WERI-Rb-1 (cell line): ENCODE measurements at regions not wholly inside any gene's neighbourhood (a gene's known extent, or its start where the extent isn't known, plus 50 kb on each side); places are given as distances from the start of the nearest gene placed in this dataset.

Experiments used
- DNase-seq: peaks from one replicate; pipeline ENCODE4 v3.0.0-alpha.2; 2020
- H3K27ac ChIP-seq: fragments of 250-450 bp; sonication (Bioruptor Pico); 2 replicates; pipeline ENCODE4 v1.5.1; 2020; ENCODE audit warnings: mild to moderate bottlenecking, moderate library complexity
- H3K27me3 ChIP-seq: fragments of 250-450 bp; sonication (Bioruptor Pico); 2 replicates; pipeline ENCODE4 v1.5.1; 2021; ENCODE audit warnings: mild to moderate bottlenecking, low read depth, moderate library complexity; ENCODE audit not compliant: insufficient read depth, severe bottlenecking
- H3K36me3 ChIP-seq: fragments of 250-450 bp; sonication (Bioruptor Pico); 2 replicates; pipeline ENCODE4 v1.5.1; 2020; ENCODE audit warnings: mild to moderate bottlenecking, moderate library complexity
- H3K4me3 ChIP-seq: 2 replicates; pipeline ENCODE4 v1.5.1; 2011; ENCODE audit warnings: low read depth, mild to moderate bottlenecking, control low read depth, low read length
- H3K9me3 ChIP-seq: fragments of 250-450 bp; sonication (Bioruptor Pico); 2 replicates; pipeline ENCODE4 v1.5.1; 2021; ENCODE audit warnings: mild to moderate bottlenecking, moderate library complexity; ENCODE audit not compliant: severe bottlenecking
- TF ChIP-seq, protein P1 (sequence below): IDR thresholded peaks from 2 replicates; pipeline ENCODE4 v1.5.1; 2011; ENCODE audit warnings: low read depth, mild to moderate bottlenecking, control low read depth, inconsistent platforms, low read length

DNA sequence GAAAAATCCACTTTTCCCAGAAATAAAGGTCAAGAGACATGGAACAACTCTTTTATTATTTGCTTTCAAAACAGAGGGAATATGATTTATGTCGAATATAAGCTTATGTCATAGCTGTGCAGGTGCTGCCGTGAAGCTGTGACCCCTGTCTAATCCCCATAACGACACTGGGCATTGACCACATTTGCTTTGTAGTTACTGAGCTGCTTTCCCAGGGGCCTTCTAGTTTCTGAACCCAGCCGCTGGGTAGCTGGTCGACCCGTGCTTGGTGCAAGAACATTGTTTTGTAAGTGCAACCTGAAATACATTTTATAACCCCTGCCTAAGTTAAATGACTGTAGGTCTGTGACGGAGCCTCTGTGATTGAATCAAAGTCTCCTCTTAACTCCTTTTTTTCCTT lies 144.9 kb upstream of the HDAC9 start:
- H3K27me3 ChIP-seq = no peaks in the 10 kb centered on the region
- TF ChIP-seq, protein P1, sequence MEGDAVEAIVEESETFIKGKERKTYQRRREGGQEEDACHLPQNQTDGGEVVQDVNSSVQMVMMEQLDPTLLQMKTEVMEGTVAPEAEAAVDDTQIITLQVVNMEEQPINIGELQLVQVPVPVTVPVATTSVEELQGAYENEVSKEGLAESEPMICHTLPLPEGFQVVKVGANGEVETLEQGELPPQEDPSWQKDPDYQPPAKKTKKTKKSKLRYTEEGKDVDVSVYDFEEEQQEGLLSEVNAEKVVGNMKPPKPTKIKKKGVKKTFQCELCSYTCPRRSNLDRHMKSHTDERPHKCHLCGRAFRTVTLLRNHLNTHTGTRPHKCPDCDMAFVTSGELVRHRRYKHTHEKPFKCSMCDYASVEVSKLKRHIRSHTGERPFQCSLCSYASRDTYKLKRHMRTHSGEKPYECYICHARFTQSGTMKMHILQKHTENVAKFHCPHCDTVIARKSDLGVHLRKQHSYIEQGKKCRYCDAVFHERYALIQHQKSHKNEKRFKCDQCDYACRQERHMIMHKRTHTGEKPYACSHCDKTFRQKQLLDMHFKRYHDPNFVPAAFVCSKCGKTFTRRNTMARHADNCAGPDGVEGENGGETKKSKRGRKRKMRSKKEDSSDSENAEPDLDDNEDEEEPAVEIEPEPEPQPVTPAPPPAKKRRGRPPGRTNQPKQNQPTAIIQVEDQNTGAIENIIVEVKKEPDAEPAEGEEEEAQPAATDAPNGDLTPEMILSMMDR = no peak
- H3K9me3 ChIP-seq = no peaks in the 10 kb centered on the region
- no peak for DNase-seq
- H3K27ac ChIP-seq = no peak overlapping the region
- no peak overlapping the region for H3K4me3 ChIP-seq
- no peaks in the 10 kb centered on the region for H3K36me3 ChIP-seq

DNA sequence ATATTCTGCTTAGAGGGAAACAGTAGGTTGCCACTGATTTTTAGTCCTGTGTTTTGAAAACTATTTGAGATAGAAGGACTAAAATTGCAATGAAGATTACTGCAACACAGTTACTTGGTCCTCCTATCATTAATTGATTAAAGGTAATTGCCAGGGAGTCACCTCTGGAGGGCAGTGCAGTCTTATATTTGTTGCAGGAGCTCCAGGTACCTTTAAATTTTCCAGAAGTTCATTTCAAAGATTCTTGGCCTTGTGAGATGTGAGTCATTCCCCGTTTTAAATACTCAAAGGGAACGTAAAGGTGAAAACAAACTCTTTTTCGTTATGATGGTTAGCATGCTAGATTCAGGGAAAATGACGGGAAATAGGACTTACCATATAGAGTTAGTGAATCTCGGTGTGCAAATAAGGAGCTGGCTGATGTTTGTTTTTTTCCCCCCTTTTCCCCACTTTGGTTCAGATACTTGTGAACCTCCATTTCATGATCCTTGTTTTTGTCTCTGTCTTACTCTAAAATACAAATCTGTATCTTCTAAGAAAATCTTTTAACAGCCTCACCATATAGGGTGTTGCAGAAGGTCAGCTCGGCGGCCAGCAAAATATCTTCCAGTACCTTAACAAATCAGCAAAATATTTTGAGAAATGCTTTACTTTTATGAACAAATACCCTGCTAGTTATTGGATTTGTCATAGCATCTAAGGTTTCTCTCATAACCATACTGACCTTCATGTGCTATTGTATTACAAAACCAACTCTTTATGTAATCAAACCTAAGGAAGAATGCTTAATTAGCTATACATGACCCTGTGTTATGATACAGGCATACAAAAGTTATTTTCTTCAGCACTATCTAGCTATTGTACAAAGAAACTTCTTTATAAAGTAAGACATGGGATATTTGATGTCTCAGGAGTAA lies 143.0 kb upstream of the HDAC9 start:
- DNase-seq = peak; percentile 49
- Histone ChIP-seq H3K27me3 (no peaks in the 10 kb centered on the region), H3K4me3 (no peak overlapping the region), H3K27ac (no peak overlapping the region), H3K36me3 (no peaks in the 10 kb centered on the region), H3K9me3 (no peaks in the 10 kb centered on the region)
- TF ChIP-seq, protein P1 = peak; percentile 43

GRCh38 chr7:18353339-18353738 lies 142.2 kb upstream of the HDAC9 start:
- H3K36me3 ChIP-seq = no peaks in the 10 kb centered on the region
- no peak overlapping the region for H3K27ac ChIP-seq
- TF ChIP-seq, protein P1 = no peak
- H3K4me3 ChIP-seq = no peak overlapping the region
- no peaks in the 10 kb centered on the region for H3K9me3 ChIP-seq
- no peaks in the 10 kb centered on the region for H3K27me3 ChIP-seq
- no peak for DNase-seq

DNA sequence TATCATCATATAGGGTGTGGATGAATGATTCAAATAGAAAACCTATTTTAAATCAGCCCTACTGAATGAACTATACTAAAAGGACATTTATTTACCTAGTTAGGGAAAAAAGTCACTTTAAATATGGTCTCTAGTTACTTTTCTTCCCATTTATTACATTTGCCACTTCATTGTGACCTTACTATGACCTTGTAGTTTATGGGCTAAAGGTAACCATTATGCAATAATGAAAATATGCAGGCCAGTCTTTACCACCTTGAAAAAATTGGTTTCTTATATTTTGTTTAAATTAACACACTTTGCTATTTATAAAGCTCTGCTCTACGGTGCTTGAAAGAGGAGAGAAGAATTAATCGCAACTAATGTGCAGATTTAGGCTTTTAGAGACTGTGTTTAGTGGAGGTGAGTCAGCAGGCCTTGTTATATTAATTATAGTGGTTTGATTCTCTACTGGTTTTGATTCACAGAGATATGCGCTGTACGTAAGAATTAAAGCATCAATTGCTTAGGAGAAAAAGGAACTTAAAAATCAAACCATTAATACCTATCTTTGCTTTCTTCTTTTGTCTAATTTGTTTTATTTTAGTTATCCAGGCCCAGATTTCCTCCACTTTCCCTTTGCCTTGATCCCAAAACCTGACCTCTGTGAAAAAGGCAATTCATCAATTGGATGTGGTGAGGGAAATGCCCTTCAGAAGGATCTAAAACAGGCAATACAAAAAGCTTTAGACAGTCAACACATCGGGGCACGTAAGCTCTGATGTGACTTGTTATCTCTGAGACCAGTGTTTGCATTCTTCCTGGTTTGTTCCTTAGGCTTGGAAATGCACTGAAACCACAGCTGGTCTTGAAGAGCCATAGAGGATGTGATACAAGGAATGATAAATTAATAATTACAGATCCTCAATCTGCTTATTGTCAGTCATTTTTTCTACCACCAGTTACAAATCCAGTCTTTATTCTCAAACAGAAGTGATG lies 141.2 kb upstream of the HDAC9 start:
- H3K9me3 ChIP-seq = no peaks in the 10 kb centered on the region
- TF ChIP-seq, protein P1 = no peak
- H3K27ac ChIP-seq = no peak overlapping the region
- no peaks in the 10 kb centered on the region for H3K36me3 ChIP-seq
- no peak for DNase-seq
- no peaks in the 10 kb centered on the region for H3K27me3 ChIP-seq
- H3K4me3 ChIP-seq = no peak overlapping the region

GRCh38 chr7:18356191-18356645 lies 139.3 kb upstream of the HDAC9 start:
- Histone ChIP-seq H3K27ac (no peak overlapping the region), H3K36me3 (no peaks in the 10 kb centered on the region), H3K4me3 (no peak overlapping the region), H3K9me3 (no peaks in the 10 kb centered on the region), H3K27me3 (no peaks in the 10 kb centered on the region)
- no peak for DNase-seq
- TF ChIP-seq, protein P1 = no peak
